ENCODE measurements at regions not wholly inside any gene's neighbourhood (a gene's known extent, or its start where the extent isn't known, plus 50 kb on each side); places are given as distances from the start of the nearest gene placed in this dataset.

DNA sequence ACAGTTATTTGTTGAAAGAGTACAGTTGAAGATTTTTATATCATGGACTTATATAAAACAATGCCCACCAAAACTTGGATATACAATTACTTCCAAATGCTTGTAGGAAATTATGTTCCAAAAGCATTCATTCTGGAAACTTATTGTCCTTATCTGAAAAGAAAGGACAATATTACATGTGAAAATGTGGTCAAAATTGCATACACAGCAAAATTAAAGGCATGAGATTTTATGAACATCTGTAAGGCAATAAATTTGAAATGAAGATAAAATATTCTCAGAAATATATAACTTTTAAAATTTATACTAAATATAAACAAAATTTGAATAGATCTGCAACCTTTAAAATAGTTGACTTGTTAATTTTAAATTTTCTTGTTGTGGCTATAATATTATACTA, 1173.8 kb downstream of the NLGN4X start:
- no peak for DNase-seq

DNA sequence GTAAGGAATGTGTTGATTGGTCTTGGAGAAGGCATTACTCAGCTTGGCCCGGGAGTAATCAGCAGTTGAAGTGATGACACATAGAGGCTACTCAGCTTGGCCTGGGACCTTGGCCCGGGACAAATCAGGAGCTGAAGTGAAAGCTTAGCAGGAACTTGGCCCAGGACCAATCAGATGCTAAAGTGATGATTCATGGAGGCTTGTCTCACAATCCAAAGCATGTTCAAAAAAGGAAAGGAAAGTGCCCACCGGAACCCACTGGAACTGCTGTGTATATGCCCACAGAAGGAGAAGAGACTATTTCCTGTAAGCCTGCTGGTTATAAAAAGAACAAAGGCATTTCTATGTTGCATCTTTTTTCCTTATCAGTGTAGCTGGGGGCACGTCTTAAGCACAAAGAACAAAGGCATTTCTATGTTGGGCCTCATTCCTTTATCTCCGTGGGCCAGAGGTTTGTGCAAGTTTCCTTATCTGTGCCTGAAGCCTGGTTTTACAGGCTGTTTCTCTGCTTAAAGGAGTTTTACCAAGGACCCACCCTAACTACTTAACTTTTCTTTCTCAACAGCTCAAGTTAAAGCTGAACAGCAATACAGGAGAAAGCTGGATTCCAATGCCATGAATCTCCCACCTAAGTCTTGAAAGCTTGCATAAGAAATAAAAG, 1176.7 kb downstream of the NLGN4X start:
- no peak for DNase-seq

DNA sequence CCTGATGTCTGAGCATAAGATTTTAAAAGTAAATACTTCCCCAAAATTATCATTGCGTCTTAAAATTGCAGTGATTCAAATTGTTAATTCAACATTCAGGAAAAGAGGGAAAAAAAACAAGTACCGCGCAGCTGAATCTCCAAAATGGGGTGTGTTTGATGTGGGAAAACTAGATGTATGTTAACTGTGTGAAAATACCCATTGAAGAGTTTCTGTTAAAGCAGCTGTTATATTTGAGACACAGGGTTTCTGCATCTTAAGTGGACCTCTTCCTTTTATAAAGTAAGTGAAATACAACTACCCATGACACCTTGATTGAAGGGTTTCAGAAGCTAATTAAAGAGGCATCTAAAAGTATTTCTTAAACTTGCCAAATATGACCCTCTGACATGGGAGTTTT, 1186.1 kb downstream of the NLGN4X start:
- no peak for DNase-seq

DNA sequence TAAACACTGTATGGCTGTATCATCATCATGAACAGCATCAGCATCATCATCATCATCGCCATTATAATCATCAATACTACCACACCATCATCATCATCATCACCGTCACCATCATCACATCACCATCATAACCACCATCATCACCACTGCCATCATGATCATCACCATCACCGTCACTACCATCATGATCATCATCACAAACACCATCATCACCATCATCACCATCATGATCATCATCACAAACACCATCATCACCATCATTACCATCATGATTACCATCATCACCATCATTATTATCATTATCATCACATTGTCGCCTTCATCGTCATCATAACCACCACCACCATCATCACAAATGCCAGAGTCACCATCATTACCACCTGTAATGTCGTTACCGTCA, 1196.9 kb downstream of the NLGN4X start:
- no peak for DNase-seq

DNA sequence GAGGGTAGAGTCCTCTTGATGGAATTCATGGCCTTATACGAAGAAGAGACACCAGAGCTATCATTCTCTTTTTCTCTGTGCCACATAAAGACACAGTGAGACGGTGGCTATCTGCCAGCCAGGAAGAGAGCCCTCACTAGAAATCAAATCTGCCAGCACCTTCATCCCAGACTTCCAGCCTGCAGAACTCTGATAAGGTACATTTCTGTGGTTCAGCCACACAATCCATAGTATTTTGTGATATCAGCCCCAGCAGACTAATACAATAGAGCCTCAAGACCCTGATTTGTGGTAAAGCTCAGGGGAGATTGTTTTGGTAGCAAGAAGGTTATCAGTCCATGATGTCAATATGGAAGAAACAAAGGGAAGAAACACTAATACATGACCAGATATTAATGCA, 1213.2 kb downstream of the NLGN4X start:
- no peak for DNase-seq

DNA sequence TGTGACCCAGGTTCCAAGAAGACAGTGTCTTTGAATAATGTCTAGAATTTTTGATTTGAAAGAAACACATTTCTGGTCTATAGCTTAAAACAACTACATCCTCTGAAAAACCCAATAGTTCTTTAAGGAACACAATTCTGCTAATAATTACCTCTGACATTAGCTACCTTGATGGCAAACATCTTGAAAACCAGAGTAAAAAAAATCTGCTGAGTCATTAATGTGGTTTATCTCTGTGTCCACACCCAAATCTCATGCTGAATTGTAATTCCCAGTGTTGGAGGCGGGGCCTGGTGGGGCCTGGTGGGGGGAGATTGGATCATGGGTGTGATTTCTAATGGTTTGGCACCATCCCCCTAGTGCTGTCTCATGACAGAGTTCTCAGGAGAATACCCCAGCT, 1233.8 kb downstream of the NLGN4X start:
- no peak for DNase-seq

DNA sequence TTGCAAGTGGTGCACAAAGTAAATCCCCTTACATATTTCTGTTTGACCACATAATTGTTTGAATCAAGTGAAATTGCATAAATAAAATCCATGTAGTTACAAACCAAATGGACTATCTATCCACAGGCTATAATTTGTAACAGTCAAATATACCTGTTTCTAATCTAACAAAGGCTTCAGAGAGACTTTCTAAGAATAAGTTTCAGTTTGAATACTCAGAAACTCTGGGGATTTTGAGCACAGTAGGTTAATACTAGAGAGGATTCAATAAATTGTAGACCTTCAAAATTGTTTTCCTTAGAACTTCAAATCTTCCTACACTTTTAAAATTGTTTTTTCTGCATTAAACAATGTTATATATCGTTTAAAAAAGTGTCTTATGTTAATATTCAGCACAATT, 1250.1 kb downstream of the NLGN4X start:
- DNase-seq: no peak

DNA sequence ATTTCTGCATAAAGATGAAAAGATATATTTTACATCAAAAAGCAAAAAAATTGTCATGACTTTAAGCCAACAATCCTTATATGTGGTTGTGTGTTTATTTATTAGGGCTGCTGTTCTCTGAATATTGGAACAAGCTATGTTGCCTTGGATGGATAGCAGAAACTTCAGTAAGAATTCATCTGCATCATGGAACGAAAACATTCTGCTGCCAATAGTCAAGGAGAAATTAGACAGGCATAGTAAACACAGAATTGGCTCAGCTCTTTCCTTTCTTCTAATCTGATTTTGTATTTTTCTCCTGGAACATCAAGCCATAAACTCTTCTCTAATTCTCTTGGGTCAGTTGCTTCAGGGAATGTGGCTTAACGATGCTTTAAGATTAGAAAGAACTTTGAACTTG, 1257.0 kb downstream of the NLGN4X start:
- no peak for DNase-seq

DNA sequence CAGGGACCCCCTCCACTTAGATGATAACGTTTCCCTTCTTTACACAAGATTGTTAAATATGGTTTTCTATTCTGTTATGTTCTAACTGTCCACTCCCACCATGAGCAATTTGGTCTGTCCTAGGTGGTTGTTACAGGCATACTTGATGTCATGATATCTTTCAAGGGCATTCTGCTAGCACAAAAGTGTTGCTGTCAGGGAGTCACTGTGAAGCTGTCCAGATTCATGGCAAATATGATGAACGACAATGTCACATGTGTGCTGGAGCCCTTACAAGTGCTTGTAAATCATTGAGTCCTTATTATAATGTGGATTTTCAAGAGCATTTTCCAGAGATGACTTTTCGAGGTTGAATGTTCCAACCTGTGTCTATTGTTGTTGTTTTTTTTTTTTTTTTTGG, 1250.7 kb upstream of the PRKX start:
- no peak for DNase-seq

DNA sequence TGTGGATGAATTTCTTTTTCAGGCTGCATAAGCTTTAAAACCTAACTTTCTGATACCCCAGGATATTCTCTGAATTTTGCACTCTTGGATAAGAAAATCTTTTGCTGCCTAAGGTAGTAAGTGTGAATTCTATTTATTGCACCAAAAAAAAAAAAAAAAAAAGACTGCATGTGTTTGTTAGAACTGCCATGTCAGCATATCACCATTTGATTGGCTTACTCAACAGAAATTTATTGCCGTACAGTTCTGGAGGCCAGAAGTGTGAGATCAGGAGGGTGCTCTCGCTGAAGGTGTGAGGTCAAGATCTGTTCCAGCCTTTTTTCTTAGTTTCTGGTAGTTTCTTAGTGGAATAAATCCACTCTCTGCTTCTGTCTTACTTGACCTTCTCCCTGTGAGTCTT, 1250.0 kb upstream of the PRKX start:
- DNase-seq: no peak

DNA sequence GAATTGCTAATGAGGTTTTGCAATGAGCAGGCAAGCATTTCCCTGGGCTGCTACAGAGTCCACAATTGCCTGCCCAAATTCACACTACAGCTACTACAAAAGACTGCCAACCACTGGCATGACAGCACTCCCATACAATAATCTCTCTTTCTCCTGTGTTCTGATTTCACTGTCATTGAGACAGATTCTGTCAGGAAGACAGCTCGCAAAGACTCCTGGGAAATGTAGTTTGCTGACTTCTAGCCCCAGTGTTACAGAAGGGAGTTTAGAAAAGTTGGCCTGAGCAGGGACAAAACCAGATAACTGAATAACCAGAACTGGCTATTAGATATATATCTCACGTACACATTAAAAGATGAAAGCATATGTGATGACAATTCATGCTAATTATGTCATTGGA, 1231.3 kb upstream of the PRKX start:
- DNase-seq: no peak

DNA sequence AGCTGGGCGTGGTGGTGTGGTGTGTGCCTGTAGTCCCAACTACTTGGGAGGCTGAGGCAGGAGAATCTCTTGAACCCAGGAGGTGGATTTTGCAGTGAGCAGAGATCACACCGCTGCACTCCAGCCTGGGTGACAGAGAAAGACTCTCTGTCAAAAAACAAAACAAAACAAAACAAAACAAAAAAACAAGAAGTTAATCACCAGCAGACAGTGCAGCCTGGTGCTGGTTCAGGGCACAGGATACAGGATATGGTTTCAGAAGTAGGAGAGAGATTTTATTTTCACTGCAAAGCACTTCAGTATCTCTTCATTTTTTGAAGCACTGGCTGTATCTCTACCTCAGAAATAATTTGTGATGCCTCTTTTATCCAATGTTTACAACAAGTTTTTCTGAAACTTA, 1222.9 kb upstream of the PRKX start:
- no peak for DNase-seq

DNA sequence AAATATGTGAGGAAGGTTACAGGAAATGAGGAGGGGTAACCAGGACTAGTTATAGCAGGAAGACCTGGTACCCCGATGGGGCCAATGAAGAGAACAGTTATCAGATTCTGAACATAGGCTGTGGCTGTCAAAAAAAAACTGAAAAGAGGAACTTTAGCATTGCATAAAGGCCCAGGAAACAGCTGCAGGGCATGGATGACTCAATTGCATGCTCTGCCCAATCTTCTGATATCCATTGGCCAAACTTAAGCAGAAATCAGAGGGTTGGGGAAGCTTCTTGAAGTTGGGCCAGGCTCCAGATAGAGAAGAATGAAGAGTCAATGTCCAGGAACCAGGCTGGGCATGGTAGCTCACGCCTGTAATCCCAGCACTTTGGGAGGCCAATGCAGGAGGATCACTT, 1222.4 kb upstream of the PRKX start:
- DNase-seq: no peak

DNA sequence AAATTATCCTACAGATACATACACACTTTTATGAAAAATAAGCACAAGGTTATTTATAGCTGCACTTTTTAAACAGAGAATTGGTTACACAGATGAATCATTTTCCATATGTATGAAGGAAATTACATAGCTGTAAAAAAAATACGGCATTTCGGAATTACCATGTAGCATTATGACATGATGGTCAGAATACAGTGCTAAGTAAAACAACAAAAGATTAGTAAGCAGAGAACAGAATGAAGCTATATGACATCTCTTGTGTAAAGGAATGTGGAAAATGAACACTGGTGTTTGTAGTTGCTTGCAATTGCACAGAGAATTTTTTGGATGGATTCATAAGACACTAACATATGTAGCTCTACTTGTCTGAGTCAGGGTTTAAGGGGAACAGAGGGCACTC, 1222.0 kb upstream of the PRKX start:
- no peak for DNase-seq

DNA sequence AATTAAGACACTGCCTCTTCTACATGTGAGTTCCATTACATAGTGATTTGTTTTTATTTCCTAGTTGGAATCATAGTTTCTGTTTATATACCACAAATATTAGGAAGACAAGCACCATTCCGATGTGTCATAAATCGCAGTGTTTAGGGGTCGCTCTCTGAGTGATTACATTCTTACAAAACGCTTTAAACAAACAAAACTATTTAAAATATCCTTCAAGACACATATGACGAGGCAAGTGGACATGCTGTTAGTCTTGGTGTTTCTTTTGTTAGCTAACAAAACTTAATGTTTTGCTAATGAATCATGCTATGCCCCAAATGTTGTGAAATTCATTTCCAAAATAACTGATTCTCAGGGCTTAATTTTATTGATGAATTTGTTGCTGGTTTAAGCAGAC, 1219.3 kb upstream of the PRKX start:
- no peak for DNase-seq

DNA sequence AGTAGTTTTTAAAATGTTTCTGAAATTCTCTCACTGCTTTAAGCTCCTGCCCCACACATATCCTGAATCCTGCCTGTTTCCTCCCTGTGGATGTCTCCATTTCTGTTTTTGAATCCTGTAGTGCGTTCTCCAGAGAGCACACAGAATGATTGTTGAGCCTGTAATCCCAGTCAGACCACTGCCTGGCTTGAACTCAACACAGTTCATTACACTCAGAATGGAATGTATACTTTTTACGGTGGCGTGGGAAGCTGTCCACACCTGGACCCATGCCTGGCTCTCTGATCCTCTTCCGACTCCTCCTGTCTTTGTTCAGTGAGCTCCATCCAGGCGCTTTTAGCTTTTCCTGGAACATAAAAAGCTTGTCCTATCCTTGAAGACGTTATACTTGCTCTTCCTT, 1217.0 kb upstream of the PRKX start:
- DNase-seq: no peak

DNA sequence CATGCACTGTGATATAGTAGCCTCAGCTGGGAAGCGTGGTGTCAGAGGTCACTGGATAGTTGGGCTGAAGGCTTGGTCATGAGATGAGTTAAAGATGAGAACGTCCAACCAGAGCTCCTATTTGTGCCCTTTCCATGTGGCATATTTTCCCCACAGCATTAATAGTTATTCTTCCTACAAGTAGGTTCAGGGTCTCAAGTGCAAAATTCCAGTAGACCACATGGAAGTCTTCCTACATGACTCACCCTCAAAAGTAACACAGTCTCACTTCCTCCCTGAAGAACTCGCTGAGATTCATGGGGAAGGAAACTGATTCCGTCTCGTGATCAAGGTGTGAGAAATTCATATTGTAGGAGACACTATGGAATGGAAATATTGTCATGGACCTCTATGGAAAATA, 1212.5 kb upstream of the PRKX start:
- DNase-seq: no peak

DNA sequence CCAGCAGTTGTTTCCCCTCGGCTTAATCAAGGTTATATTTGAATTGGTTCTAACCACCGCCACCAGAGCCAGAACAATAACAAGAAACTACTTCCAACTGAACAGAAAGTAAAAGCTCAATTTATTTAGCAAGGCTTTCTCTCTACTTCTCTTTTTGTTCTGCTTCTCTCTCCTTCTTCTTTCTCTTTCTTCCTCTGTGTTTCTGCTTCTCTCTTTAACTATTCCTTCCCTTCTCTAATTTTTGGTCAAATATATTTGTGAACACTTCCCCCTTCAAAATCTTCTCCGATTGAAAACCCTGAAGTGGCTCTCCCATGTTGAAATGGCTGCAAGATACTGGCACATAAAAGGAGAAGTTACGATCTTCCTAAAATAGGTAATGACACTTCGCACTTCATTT, 1195.9 kb upstream of the PRKX start:
- DNase-seq: no peak

DNA sequence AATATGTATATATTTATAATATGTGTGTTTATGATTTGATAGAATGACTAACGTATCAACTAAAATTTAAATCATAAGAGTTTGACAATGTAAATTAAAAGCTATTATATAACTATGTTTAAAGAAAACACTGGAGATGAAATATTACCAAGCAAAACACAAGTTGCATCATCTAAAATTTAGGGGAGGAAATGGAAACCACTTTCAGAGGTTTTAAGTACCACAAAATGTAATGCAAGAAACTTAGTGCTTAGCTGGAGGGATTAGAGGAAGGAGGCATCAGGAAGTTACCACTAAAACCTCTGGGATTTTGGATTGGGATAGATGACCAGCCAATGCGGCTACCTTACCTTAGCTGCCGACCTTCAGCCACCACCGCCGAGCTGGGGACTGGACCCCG, 1192.1 kb upstream of the PRKX start:
- no peak for DNase-seq

DNA sequence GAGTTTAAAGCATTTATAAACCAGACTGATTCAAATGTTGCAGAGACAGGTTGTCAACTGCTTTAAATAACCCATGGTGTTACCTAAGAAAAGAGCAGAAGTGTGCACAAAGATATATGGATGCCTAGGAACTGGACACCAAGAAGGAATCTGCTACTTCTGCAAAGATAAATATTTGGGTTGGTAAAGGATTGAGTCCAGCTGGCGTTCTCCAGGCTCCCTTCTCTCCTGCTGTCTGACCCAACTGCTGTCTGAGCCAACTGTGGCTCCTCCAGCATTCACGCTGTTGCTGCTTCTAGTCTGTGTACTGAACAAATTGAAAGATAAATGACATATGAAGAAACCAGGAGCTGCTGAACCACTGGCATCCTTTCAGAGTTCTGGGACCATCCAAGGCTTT, 1167.8 kb upstream of the PRKX start:
- DNase-seq: no peak

DNA sequence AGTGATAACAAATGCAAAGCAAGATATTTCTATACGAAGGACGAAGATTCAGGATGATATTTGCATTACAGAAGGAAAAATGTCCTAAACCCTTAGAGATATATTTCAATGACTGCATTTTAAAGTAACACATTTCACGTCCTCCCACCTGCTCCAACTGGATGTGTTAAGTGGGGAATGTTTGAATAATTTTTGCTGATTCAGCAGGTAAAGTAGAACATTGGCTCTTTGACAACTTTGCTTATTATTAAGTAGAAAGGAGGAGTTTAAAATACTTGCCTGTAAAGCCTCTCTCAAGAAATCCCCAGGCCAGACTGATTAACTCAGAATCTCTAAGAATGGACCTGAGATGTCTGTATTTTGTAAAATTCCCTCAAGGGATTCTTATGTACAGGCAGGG, 1165.2 kb upstream of the PRKX start:
- DNase-seq: no peak

DNA sequence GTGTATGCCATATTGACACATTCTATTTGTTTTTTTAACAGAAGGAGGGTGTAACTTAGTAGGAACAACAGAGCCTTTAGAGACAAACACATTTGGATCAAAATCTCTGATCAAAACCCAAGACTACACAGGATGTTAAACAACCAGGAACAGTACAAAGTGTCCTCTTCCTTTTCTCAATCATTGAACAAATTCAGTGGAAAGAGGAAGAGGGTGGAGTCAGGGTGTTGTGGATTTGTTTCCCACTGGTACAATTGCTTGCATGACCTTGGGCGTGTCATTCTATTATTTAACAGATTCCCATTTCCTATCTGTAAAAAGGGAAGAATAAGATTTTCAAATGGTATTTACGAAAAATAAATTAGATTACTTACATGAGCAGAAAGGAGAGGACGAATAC, 1162.8 kb upstream of the PRKX start:
- DNase-seq: no peak

DNA sequence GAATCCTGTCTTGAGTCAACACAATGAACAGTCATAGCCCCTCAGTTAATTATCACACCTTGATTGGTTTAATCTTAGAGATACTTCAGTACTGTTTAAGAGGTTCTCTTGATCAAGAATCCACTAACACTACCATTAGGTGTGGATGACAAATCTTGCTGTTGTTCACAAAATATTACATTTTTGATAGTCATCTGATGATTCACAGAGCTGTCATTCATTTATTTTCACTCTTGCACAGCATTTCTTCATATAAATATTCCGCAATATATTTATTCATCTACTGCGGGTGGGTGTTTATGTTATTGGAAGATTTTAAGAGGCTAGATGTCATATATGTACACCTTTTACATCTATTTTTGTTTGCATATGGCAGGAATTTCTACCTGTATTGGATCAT, 1138.1 kb upstream of the PRKX start:
- no peak for DNase-seq

DNA sequence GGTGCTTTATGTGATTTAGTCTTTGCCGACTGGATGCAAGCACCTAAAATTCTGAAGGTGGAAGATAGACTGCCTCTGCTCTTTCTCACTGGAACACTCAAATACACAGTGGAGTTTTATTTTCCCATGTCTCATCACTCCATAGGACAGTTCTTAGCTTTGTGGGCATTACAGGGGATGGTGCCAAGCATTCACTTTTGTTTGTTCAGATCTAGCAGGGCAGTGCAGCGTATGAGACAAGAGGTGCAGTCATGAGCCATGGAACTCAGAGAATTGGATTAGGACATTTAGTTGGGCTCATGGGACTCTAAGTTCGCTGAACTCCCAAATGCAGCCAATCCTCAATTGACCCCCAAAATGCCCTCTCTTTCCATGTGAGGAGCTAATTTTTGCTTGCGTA, 1136.9 kb upstream of the PRKX start:
- DNase-seq: no peak

DNA sequence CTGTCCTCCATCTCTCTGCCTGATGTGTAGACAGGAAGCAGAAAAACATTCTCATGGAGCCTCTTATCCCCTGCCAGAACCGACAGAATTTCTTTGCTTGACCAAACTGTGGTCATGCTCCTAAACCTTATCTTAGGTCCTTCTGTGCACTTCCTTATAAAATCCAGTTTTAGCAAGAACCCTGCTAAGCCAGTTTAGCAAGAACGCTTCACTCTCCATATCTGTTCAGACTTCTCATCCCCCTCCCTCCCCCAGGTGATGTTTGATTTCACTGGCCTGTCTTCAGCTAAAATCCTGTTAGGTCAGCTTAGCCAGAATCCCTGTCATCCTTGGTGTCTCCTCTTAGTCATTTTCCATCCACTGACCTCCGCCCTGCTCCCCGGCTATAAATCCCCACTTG, 1130.9 kb upstream of the PRKX start:
- no peak for DNase-seq

DNA sequence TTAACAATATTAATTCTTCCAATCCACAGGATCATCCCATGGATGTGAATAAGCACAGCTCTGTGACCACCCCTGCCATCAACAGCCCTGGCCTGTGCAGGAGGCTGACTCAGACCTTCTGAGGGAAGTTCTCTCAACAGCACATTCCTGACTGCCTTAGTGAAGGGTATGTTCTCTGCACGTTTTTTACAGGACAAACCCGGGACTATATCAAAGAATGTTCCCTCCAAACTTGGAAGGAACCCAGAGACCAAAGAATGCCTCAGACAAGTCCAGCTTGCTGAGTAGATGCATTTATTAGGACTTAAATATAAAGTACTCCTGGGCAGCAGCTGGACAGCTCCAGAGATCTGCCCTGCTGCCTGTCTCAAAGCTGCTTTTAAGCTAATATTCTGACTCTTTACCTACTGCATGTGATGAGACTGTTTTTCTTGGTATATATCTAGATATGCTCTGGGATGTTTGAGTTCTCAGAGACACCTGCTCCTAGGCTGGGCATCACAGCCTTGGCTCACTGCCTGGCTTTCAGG, 1127.8 kb upstream of the PRKX start:
- no peak for DNase-seq
